Type B pancreatic cell (in vitro differentiated cells): ENCODE measurements at regions not wholly inside any gene's neighbourhood (a gene's known extent, or its start where the extent isn't known, plus 50 kb on each side); places are given as distances from the start of the nearest gene placed in this dataset.

Source experiments
- DNase-seq: peaks from one replicate; pipeline ENCODE4 v3.0.0; 2021; ENCODE audit warnings: mixed read lengths; ENCODE audit not compliant: unreplicated experiment; ENCODE audit errors: extremely low spot score
- H3K27ac Mint-ChIP-seq: 2 replicates; pipeline ENCODE4 v1.8.0; 2021; ENCODE audit warnings: mild to moderate bottlenecking, mixed read lengths
- H3K27me3 Mint-ChIP-seq: 2 replicates; pipeline ENCODE4 v1.8.0; 2021; ENCODE audit warnings: mixed read lengths
- H3K36me3 Mint-ChIP-seq: 2 replicates; pipeline ENCODE4 v1.8.0; 2021; ENCODE audit warnings: mixed read lengths
- H3K4me1 Mint-ChIP-seq: one replicate; pipeline ENCODE4 v1.8.0; 2021; ENCODE audit warnings: mixed read lengths; ENCODE audit not compliant: unreplicated experiment
- H3K4me3 Mint-ChIP-seq: 2 replicates; pipeline ENCODE4 v1.8.0; 2021; ENCODE audit warnings: mild to moderate bottlenecking, mixed read lengths
- H3K9me3 Mint-ChIP-seq: 2 replicates; pipeline ENCODE4 v1.8.0; 2021; ENCODE audit warnings: mixed read lengths
- CTCF ChIP-seq: fragments of 200-600 bp; sonication (generic); conservative IDR thresholded peaks from 2 replicates; pipeline ENCODE4 v1.5.0; 2021; ENCODE audit warnings: antibody characterized with exemption, mild to moderate bottlenecking

- no peaks in the 10 kb centered on the region for H3K9me3 Mint-ChIP-seq
- H3K4me1 Mint-ChIP-seq, result no peaks in the 10 kb centered on the region
- no peaks in the 10 kb centered on the region for H3K36me3 Mint-ChIP-seq
- no peak overlapping the region for H3K4me3 Mint-ChIP-seq
- no peak for TF ChIP-seq CTCF
- no peak overlapping the region for H3K27ac Mint-ChIP-seq
- H3K27me3 Mint-ChIP-seq, result no peaks in the 10 kb centered on the region
- no peak for DNase-seq
Measured at GRCh38 chr5:13516195-13516594, 428.3 kb downstream of the DNAH5 start.

- Mint-ChIP-seq H3K4me3 (no peak overlapping the region), H3K4me1 (no peaks in the 10 kb centered on the region), H3K36me3 (no peaks in the 10 kb centered on the region), H3K9me3 (peaks cover 4% of the 10 kb centered on the region), H3K27ac (no peak overlapping the region), H3K27me3 (peaks cover 5% of the 10 kb centered on the region)
- TF ChIP-seq CTCF, result no peak
- DNase-seq, result no peak
Measured at GRCh38 chr5:13511442-13511841, 433.0 kb downstream of the DNAH5 start.

- DNase-seq, result no peak
- TF ChIP-seq CTCF, result no peak
- no peaks in the 10 kb centered on the region for H3K36me3 Mint-ChIP-seq
- H3K27ac Mint-ChIP-seq, result no peak overlapping the region
- H3K27me3 Mint-ChIP-seq, result peaks cover 7% of the 10 kb centered on the region
- H3K4me3 Mint-ChIP-seq, result no peak overlapping the region
- no peaks in the 10 kb centered on the region for H3K4me1 Mint-ChIP-seq
- H3K9me3 Mint-ChIP-seq, result peaks cover 4% of the 10 kb centered on the region
Measured at GRCh38 chr5:13510616-13511015, 433.9 kb downstream of the DNAH5 start.

- TF ChIP-seq CTCF, result no peak
- no peaks in the 10 kb centered on the region for H3K36me3 Mint-ChIP-seq
- peaks cover 7% of the 10 kb centered on the region for H3K27me3 Mint-ChIP-seq
- H3K4me3 Mint-ChIP-seq, result no peak overlapping the region
- no peak for DNase-seq
- H3K9me3 Mint-ChIP-seq, result peaks cover 4% of the 10 kb centered on the region
- no peak overlapping the region for H3K27ac Mint-ChIP-seq
- H3K4me1 Mint-ChIP-seq, result no peaks in the 10 kb centered on the region
Measured at GRCh38 chr5:13508559-13508958, 435.9 kb downstream of the DNAH5 start.

GRCh38 chr5:13505326-13505725 is 439.2 kb downstream of the DNAH5 start:
- no peak overlapping the region for H3K4me3 Mint-ChIP-seq
- H3K4me1 Mint-ChIP-seq, result no peaks in the 10 kb centered on the region
- H3K27me3 Mint-ChIP-seq, result peaks cover 7% of the 10 kb centered on the region
- DNase-seq, result no peak
- no peaks in the 10 kb centered on the region for H3K36me3 Mint-ChIP-seq
- no peak for TF ChIP-seq CTCF
- peaks cover 4% of the 10 kb centered on the region for H3K9me3 Mint-ChIP-seq
- H3K27ac Mint-ChIP-seq, result no peak overlapping the region

- H3K9me3 Mint-ChIP-seq, result no peaks in the 10 kb centered on the region
- TF ChIP-seq CTCF, result no peak
- DNase-seq, result no peak
- H3K4me1 Mint-ChIP-seq, result no peaks in the 10 kb centered on the region
- H3K27me3 Mint-ChIP-seq, result peaks cover 4% of the 10 kb centered on the region
- H3K27ac Mint-ChIP-seq, result no peak overlapping the region
- no peaks in the 10 kb centered on the region for H3K36me3 Mint-ChIP-seq
- no peak overlapping the region for H3K4me3 Mint-ChIP-seq
Measured at GRCh38 chr5:13503017-13503416, 441.5 kb downstream of the DNAH5 start.
